ENCODE measurements at regions not wholly inside any gene's neighbourhood (a gene's known extent, or its start where the extent isn't known, plus 50 kb on each side); places are given as distances from the start of the nearest gene placed in this dataset.
"Not testable (repeated sequence)": the region's sequence is repeated elsewhere in the genome, so short reads cannot be mapped to it uniquely, and the experiment has no call there.

DNA sequence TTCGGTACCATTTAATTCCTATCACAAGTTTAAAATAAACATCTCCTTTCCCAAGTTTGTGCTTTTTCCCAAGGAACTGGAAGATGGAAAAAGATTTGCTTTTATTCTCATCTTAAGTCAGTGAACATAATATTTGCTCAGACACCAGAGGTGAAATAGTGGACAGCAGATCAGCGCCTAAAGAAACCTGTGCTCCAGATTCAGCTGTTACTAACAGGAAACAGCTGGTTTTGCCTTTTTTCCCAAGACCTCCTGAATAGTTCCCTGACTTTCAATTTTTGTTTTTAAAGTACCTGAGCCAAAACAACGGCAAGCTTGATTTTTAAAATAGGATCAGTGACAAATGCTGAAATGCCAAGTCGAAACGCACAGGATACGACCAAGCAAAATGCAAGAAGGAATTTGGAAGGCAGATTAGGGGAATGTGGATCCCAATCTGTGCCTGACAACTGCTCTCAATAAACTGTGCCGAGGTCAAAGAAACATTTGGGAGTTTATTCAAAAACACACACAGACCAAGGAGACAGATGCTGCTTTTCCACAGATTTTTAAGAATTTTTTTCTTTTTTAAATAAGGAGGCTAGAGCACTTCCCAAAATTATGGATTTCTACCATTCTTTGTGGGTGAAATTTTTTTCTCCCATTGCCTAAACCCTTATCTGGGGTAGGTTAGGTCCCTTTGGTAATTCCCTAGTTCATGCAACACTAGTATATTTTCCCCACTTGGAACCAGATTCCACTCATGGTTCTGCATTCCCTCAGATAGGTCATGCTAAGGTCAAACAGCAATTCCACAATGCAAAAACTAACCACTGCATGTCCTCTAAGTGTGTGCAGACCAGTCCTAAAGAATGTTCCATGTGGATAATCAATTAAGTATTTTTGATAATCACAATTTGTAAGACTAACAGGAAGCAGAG, 121.5 kb upstream of the PDE1A start:
- no peak for DNase-seq (ENCODE audit: low read depth in 2 of 2)

DNA sequence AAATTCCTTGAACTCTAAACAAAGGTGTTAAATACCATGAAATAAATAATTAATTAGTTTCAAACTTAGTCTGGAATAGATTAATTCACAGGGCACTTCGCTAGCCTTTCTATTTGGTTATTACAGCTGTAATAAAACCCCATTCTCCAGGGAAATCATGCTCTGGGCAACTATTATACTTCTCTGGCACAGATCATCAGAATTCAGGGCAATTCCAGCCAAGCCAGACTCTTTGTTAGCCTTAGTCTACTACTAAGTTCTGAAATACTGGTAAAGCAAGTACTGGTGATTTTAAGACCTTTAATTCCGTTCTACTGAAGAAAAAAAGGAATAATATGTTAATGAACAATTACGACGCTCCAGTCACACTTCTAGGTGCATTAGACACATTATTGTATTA, 123.4 kb upstream of the PDE1A start:
- DNase-seq (ENCODE audit: low read depth in 2 of 2) = no peak

DNA sequence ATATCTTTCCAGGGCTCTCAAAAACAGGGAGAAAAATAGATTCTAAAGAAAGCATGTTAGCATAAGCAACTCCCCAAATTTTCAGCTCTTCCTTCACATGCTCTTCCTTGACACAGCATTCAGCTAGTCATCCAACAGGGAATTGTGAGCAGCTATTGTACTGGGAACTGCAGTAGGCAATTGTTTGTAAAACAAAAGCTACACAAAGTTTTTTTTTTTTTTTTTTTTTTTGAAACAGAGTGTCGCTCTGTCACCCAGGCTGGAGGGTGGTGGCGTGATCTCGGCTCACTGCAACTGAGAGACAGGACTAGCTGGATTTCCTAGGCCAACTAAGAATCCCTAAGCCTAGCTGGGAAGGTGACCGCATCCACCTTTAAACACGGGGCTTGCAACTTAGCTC, 125.4 kb upstream of the PDE1A start:
- DNase-seq (ENCODE audit: low read depth in 2 of 2) = not testable (repeated sequence)

DNA sequence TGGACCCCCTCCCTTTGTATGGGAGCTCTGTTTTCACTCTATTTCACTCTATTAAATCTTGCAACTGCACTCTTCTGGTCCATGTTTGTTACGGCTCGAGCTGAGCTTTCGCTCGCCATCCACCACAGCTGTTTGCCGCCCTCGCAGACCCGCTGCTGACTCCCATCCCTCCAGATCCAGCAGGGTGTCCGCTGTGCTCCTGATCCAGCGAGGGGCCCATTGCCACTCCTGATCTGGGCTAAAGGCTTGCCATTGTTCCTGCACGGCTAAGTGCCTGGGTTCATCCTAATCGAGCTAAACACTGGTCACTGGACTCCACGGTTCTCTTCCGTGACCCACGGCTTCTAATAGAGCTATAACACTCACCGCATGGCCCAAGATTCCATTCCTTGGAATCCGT, 125.9 kb upstream of the PDE1A start:
- DNase-seq (ENCODE audit: low read depth in 2 of 2) = not testable (repeated sequence)

DNA sequence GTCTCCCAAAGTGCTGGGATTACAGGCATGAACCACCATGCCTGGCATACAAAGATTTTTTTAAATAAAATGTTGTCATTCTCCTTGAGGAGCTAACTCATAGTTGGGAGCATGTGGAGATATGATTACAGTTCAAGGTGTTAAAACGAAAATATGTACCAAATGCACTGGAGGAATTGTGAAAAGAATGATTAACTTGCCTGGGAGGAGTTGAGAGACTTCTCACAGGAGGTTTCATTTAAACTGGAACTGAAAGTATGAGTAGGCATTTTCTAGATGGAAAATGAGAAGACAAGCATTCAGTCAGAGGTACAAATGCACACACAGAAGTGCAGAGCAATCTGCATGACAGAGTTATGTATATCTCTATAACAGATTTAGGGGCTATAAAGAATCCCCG, 126.6 kb upstream of the PDE1A start:
- no peak for DNase-seq (ENCODE audit: low read depth in 2 of 2)

DNA sequence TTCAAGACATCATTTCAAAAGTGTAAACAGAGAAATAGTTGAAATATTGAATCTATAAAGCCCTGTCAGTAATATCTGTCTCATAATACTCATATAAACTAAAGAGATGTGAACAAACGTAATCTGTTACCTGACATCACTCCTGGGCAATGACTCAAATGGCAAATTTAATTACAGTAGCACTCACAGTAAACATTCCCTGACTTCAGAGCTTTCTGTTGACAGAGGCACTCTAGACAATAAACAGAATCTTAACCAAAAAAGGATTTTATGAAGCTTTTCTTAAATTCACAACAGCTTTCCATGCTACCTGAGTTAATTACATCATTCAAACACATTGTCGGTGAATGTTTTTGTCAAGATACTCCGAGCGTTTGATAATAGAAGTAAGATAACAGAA, 128.1 kb upstream of the PDE1A start:
- DNase-seq (ENCODE audit: low read depth in 2 of 2) = no peak

DNA sequence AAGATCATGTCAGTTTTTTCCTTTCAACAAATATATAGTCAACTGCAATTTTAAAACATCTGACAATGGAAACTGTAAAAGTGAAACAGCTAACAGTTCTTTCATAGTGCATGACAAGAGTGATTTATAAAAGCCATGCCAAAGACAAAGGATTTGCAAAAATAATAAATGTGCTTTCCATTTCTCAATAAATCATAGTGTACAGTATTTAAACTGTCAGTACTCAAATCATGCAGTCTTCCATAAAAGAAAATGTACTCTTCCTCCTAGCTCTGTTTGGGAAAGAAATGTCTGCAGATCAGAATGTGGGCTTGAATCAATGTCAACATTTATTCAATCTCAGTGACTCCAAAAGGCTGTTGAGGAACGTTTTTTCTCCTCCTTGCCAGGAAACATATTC, 131.7 kb upstream of the PDE1A start:
- no peak for DNase-seq (ENCODE audit: low read depth in 2 of 2)

DNA sequence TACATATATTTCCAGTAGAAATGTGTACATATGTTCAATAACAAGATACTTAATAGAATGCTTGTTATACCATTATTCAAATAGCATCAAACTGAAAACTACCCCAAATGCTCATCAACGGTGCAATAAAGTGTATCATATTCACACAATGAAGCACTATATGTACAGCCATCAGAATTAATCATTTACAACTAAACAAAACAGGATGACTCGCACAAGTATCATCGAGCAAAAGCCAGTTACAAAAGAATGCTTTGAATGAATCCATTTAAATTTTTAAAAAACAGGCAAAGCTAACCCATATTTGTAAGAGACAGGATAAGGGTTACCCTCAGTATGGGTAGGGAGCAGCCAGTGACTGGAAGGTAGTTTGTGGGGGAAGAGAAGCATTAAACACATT, 132.8 kb upstream of the PDE1A start:
- DNase-seq (ENCODE audit: low read depth in 2 of 2) = no peak

DNA sequence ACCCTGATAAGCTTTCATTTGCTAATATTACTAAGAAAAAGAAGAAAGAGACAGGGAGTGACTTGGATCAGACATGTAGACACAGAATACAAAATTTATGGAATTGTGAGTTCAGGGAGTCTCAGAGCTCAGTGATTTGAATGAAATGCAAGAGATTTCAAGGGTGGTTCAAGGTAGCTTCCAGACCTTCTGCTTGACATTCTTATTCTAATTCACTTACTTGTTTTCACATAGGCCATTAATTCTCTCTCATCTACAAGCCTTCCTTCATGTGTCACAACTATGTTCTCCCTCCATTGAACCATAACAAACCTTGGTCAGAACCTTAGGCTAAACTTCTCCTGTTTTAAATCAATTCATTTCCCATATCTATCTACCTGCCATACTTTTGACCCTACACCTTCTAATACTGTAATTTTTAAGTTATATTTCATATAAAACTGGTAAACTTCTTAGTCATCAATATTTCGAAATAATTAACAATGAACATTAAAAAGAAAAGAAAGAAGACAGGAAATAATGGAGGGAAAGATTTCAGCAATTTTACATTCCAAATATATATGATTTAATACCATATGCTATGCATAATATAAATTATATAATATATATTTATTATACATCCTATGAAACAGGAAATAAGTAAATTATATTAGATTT, 139.2 kb upstream of the PDE1A start:
- no peak for DNase-seq (ENCODE audit: low read depth in 2 of 2)

DNA sequence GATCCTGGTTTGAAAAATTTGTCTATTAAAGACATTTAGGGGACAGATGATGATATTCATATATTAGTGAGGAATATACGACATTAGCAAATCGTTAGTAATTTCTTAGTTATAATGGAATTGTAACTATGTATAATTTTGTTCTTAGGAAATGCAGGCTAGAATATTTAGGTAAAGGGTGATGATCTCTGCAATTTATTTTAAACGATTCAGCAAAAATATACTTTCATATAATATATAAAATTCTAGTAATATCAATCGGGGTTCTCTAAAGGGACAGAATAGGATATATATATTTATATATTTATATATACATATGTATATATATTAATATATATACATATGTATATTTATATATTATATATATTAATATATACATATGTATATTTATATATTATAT, 142.5 kb upstream of the DNAJC10 start:
- no peak for DNase-seq (ENCODE audit: low read depth in 2 of 2)

DNA sequence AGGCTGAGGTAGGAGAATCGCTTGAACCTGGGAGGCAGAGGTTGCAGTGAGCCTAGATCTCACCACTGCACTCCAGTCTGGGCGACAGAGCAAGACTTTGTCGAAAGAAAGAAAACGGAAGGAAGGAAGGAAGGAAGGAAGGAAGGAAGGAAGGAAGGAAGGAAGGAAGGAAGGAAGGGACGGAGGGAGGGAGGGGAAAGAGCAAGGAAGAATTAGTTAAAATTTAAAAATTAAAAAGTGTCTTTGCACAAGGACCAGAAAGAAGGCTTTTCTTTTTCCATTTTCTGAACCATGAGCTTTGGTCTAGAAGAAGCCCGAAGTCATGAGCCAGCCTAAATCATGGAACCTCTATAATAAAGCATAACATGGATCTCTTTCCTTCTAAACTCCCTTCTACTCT, 138.2 kb upstream of the DNAJC10 start:
- DNase-seq (ENCODE audit: low read depth in 2 of 2) = no peak

DNA sequence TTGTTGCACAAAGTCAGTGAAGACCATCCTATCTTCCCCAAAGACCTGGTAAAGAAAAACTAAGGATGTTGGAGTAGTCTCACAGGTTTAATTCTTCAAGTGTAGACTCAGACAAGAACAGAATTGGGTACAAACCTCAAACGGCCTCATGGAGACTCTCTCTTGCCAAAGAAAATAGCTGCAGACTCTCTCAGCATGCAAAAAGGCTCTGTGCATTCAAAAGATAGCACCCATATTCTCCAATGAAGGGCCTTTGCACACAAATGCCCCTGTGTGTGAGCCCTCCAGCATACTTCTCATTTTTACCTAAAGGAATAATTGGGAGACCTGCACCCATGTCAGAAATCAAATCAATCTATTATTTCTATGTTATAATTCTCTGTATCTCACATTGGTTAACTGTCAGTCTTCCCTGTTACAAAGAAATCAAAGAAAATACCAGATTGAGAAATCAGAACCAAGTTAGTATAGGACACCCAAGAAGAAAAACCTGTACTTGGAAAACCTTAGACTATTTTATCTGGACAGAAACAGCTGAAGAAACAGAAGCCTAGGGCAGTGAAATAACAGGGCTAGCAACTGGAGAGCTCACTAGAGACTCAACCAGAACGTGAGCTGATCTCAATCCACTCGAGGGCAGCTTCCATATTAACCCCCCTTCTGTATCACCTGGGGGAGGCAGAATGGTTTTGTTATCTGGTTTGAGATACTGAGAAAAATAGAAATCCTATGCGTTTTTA, 134.7 kb upstream of the DNAJC10 start:
- DNase-seq (ENCODE audit: low read depth in 2 of 2) = no peak

DNA sequence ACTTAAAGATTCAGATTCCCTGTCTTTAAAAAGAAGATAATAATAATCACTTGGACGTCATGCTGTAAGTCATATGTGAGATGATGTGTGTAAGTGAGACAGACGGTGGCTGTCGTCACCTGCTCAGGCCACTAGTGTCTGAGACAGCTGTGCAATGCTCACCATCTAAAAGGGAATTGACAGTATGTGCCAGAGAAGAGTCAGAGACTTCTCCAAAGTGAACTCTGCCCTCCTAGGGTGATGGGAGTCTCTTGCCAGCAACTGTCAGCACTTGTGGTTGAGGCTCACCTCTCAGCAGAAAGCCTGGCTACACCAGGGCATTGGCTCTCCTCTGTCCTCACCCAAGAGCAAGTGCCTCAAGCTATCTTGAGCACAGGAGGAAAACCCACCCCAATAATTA, 131.6 kb upstream of the DNAJC10 start:
- DNase-seq (ENCODE audit: low read depth in 2 of 2) = no peak

DNA sequence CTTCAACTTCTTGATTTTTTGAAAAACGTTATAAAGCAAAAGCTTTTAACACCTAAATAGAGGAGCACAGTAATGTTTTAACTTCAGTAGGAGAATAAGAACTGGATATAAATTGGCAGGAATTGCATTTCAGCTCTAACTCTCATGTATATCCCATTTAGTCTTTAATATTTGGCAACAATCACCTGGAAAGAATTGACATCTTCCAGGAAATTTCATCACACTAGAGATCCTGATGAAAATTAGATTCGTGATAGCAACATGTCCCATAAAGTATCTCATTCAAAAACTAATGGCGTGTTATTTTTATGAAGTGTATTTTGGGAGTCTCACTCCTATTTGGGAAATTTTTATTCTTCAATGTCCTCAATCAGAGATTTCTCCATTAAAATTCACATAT, 131.1 kb upstream of the DNAJC10 start:
- no peak for DNase-seq (ENCODE audit: low read depth in 2 of 2)

DNA sequence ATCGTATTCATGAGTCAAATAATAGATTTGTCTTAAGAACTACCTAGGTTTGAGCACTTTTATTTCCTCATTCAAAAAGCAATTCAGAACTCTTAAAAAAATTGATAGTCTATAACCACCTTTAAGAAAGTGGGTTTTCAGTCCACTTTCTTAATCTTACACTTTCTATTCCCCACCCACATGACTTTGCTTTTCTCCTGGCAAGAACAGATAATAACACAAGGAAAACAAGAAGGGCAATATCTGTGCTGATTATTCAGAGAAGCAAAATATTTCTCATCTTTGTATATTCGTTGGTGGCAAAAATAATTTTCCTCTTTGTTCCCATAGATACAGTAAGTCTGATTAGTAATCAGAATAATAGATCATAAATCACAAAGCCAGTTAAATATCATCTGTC, 130.6 kb upstream of the DNAJC10 start:
- no peak for DNase-seq (ENCODE audit: low read depth in 2 of 2)

DNA sequence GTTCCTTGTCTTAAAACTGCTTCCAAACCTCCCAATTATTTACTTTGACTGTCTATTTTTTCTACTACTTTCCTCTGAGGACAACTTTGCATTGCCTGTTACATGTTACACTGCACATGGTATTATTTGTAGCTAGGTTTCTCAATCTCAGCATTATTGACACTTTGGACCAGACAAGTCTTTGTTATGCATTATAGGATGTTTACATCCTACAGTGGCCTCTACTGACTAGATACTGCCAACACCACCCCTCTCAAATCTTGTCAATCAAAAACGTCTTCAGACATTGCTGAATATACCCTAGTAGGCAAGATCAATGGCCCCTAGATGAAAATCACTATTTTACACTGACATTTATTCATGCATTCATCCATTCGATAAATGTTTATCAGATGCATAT, 129.6 kb upstream of the DNAJC10 start:
- no peak for DNase-seq (ENCODE audit: low read depth in 2 of 2)

DNA sequence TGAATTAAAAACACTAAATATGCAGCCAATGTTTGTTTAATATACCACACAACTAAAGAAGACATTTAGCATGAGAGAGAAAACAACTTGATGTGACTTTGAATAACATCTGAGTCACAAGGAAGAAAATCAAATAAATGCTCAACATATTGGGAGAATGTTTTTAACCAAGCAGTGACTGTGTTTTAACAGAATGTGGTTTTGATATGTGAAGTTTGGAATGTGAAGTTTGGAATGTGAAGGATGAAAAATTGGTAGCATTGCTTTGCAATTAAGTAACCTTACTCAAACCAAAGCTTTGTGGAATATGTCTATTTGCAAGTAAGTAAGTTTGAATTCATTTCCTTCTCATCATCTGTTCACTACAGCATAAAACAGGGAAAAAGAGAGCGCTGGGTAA, 128.2 kb upstream of the DNAJC10 start:
- no peak for DNase-seq (ENCODE audit: low read depth in 2 of 2)

DNA sequence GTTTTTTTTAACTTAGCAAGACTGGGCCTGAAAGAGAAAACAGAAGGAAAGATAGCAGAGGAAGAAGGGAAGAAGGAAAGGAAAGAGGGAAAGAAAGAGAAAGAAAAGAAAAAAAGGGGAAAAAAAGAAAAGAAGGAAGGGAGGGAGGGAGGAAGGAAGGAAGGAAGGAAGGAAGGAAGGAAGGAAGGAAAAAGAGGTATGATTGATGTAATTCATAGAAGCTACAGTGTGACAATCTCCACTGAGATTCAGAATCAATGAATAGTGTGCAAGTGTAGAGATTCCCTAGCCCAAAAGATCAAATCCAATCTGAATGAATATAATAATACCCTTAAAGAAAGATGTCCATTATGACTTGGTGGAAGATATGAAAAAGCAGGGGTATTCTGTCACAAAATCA, 126.9 kb upstream of the DNAJC10 start:
- no peak for DNase-seq (ENCODE audit: low read depth in 2 of 2)

DNA sequence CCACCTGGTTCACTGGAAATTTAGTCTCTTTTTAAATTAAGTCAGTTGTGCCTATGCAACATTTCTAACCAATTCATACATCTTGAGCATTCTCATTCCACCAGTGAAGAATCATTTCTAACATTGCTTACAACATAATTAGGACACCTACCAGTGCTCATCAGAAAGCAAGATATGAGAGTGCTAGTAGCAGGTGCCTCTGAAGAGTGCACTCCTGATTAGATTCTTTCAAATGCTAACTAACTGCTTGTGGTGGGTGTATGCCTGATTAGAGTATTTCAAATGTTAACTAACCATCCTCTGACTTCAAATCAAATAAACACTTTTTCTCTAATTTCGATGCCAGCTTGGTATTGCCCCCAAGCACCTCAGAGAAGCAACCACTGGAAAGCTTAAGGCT, 124.3 kb upstream of the DNAJC10 start:
- DNase-seq (ENCODE audit: low read depth in 2 of 2) = no peak

DNA sequence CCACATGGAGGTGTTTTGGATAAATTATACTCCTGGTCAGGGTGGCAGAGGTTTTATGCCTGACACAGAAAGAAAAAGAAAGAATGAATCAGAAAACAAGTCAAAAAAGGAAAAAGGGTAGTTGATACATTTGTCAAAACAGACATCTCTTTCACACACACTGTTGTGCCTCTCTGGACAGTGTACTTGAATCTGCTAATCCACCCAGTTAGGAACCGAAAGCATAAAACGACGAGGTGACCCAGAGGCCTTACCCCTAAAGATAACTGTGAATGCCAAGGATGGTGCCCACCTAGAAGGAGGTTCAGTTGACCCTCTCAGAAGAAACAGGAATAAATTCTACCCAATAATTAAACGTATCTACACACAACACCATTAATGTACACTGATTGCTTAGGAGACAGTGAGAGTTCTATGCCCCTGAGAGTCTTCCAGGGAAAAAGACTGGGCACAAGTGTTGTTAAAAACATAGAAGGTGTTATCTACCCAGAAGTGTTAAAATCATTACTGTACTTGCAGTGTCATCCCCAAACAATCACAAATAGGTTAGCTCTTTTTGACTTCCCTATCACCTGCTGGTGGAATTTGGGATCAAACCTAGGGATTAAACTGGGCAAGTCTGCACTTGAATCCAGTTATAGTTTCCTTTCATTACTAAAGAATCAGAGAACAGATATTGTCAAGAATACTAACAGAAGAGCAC, 123.2 kb upstream of the DNAJC10 start:
- no peak for DNase-seq (ENCODE audit: low read depth in 2 of 2)

DNA sequence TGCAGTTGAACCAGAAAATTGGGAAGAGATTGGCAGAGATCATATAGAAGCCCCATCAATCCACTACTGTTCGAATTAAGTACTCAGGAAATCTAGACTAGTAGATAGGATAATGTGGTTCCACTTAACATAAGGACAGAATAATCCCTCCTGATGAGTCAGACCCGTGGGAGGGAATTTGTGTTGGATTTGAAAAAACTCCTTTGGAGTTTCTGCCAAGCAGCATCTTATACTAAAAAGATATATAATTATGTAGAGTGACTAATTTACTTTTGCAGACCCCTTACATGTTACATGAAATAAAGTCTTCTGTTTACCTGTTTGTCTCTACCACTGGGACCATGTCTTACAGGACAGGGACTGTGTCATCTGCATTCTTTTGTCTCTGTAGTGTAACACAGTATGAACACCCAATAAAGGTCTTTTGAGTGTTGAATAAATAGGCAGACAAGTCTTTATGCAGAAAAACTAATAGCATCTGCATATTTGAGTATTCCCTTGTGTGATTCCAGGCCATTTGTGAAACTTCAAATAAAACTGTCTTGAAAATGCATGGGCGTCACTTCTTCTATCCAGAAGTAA, 122.6 kb upstream of the DNAJC10 start:
- no peak for DNase-seq (ENCODE audit: low read depth in 2 of 2)

DNA sequence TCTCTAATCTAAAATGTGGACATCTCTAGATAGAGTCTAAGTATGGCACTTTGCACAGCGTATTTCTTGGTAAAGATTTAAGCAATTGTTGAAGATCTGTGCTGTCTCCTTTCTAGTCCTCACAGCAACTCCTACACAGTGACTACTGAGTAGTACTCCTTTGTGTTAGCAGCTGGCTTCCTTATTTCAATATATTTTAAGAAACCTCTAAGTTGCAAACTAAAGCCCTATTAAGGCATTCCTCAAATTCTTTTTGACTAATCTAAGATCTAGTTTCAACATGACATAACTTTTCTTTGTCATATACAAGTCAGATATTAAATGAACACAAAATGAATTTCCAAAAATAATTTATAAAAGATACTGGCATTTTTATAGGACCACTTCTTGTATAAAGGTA, 121.8 kb upstream of the DNAJC10 start:
- no peak for DNase-seq (ENCODE audit: low read depth in 2 of 2)

All from stimulated activated CD4-positive, alpha-beta T cell treated with anti-CD3 and anti-CD28 coated beads, Interleukin-15, amount 100 ng/mL, for 48 hours (primary cell).